K562 (cell line): ENCODE measurements at regions not wholly inside any gene's neighbourhood (a gene's known extent, or its start where the extent isn't known, plus 50 kb on each side); places are given as distances from the start of the nearest gene placed in this dataset.

Experiments
- ATAC-seq: fragments of 200-7000 bp; cut with Tn5 transposase; 3 replicates; pipeline ENCODE4 v1.9.1; 2020; ENCODE audit warnings: moderate library complexity
- BruUV-seq: library from RNA; stranded (reverse); fragments of 400-500 nt; replicated peaks from 2 replicates; lab custom pipeline; 2021; lab: Mats Ljungman, UMichigan
- CTCF ChIA-PET: fragments of 300-600 bp; formaldehyde crosslinking; extraction: SDS; loops from one replicate; lab custom pipeline; 2021; ENCODE audit warnings: low intra/inter-chr PET ratio; lab: Yijun Ruan, JAX
- POLR2A ChIA-PET: fragments of 300-600, 350-650 bp; sonication (Branson Sonifier 250); formaldehyde crosslinking; extraction: SDS; loops from one replicate; lab custom pipeline; 2021; ENCODE audit warnings: antibody characterized with exemption, inconsistent platforms; lab: Yijun Ruan, JAX
- DNase-seq, 4 experiments: peaks; one replicate each; pipeline versions ENCODE4 v3.0.0 to v3.0.0-alpha.2; 2011 to 2018; ENCODE audit warnings: low spot score in 3 of 4, mixed read lengths in 3 of 4; ENCODE audit errors: extremely low read depth in 1 of 4
- FAIRE-seq: peaks from 2 replicates; lab custom pipeline; 2011; peaks lifted over from hg19 to GRCh38; lab: Jason Lieb, UNC
- H2AFZ ChIP-seq: 2 replicates; pipeline ENCODE4 v1.6.0; 2011; ENCODE audit warnings: low read depth, low read length, control low read depth, inconsistent platforms
- H3K27ac ChIP-seq: fragments of 200-600 bp; 3 replicates; pipeline ENCODE4 v1.8.0; 2011; ENCODE audit warnings: low read depth, mild to moderate bottlenecking, control low read depth, inconsistent platforms, low read length, moderate library complexity, mixed read lengths; ENCODE audit errors: extremely low read depth
- H3K27me3 ChIP-seq, 2 experiments: fragments of 300-600 bp in 1 of 2; 2 replicates in 1 of 2; 3 replicates in 1 of 2; pipeline versions ENCODE4 v1.6.0 to v1.8.0; 2011; ENCODE audit warnings: inconsistent platforms in 2 of 2, low read length in 2 of 2, mild to moderate bottlenecking in 1 of 2, mixed read lengths in 1 of 2, moderate library complexity in 1 of 2; ENCODE audit not compliant: control insufficient read depth in 2 of 2, insufficient read depth in 2 of 2
- H3K36me3 ChIP-seq: fragments of 300-600 bp; 3 replicates; pipeline ENCODE4 v1.8.0; 2011; ENCODE audit warnings: mild to moderate bottlenecking, low read length, inconsistent platforms; ENCODE audit not compliant: control insufficient read depth, insufficient read depth
- H3K4me1 ChIP-seq, 2 experiments: fragments of 200-600 bp in 1 of 2; replicated peaks in 1 of 2; 2 replicates in 1 of 2; 3 replicates in 1 of 2; pipeline versions ENCODE4 v1.5.1 to v1.8.0; 2011; ENCODE audit warnings: inconsistent platforms in 2 of 2, low read length in 2 of 2, mild to moderate bottlenecking in 1 of 2, mixed read lengths in 1 of 2, moderate library complexity in 1 of 2; ENCODE audit not compliant: control insufficient read depth in 2 of 2, insufficient read depth in 2 of 2
- H3K4me2 ChIP-seq: 2 replicates; pipeline ENCODE4 v1.6.1; 2011; ENCODE audit warnings: low read length, control low read depth, inconsistent platforms, mixed read lengths; ENCODE audit not compliant: insufficient read depth
- H3K4me3 ChIP-seq: fragments of 200-600 bp; sonication (generic), shearing (Covaris generic); 2 replicates; pipeline ENCODE4 v1.5.1; 2016; ENCODE audit warnings: control low read depth, inconsistent platforms
- H3K79me2 ChIP-seq: fragments of 200-600 bp; 3 replicates; pipeline ENCODE4 v1.8.0; 2011; ENCODE audit warnings: low read length, inconsistent platforms; ENCODE audit not compliant: control insufficient read depth, insufficient read depth
- H3K9ac ChIP-seq, 2 experiments: 2 replicates each; pipeline versions ENCODE4 v1.6.0 to v1.6.1; 2011; ENCODE audit warnings: low read depth in 2 of 2, low read length in 2 of 2, control low read depth in 1 of 2, inconsistent platforms in 1 of 2, mild to moderate bottlenecking in 1 of 2, mixed read lengths in 1 of 2; ENCODE audit not compliant: insufficient read depth in 1 of 2
- H3K9me1 ChIP-seq: one replicate; pipeline ENCODE4 v1.6.0; 2011; ENCODE audit warnings: inconsistent platforms, mild to moderate bottlenecking, low read length, moderate library complexity; ENCODE audit not compliant: control insufficient read depth, insufficient read depth
- H3K9me3 ChIP-seq: replicated peaks from 2 replicates; pipeline ENCODE4 v1.5.1; 2011; ENCODE audit warnings: low read depth, low read length, inconsistent platforms; ENCODE audit not compliant: control insufficient read depth, insufficient read depth
- H4K20me1 ChIP-seq: replicated peaks from 2 replicates; pipeline ENCODE4 v1.6.1; 2011; ENCODE audit warnings: low read length, inconsistent platforms, mixed read lengths; ENCODE audit not compliant: control insufficient read depth, insufficient read depth
- CBX1 ChIP-seq: sonication (generic); IDR thresholded peaks from 2 replicates; pipeline ENCODE4 v1.6.1; 2016; ENCODE audit warnings: antibody characterized with exemption, low read depth, mild to moderate bottlenecking
- CCAR2 ChIP-seq: fragments of 200-400 bp; formaldehyde crosslinking; IDR thresholded peaks from 2 replicates; pipeline ENCODE4 v1.6.1; 2017; ENCODE audit warnings: mild to moderate bottlenecking, low read depth, low read length
- CCNT2 ChIP-seq: IDR thresholded peaks from 2 replicates; pipeline ENCODE4 v1.6.1; 2011; ENCODE audit warnings: borderline replicate concordance, low read depth, mild to moderate bottlenecking, moderate library complexity, mixed read lengths, low read length; ENCODE audit not compliant: insufficient read length; ENCODE audit errors: extremely low read depth
- ESRRB ChIP-seq: fragments of 250-450 bp; sonication (Bioruptor Pico); IDR thresholded peaks from 2 replicates; pipeline ENCODE4 v1.5.0; 2020; ENCODE audit warnings: mild to moderate bottlenecking, moderate library complexity, borderline replicate concordance
- MAFK ChIP-seq: IDR thresholded peaks from 2 replicates; pipeline ENCODE4 v1.6.1; 2011; ENCODE audit warnings: low read length, improper control_type of control experiment
- PRMT5 ChIP-seq: sonication (generic); formaldehyde crosslinking; IDR thresholded peaks from 2 replicates; pipeline ENCODE4 v1.5.0; 2020; ENCODE audit warnings: missing genetic modification reagents
- SIRT6 ChIP-seq: IDR thresholded peaks from one replicate; pipeline ENCODE4 v1.6.1; 2012; ENCODE audit warnings: low read depth, mild to moderate bottlenecking, control low read depth, inconsistent platforms, low read length, moderate library complexity
- SMAD2 ChIP-seq: fragments of 150-350 bp; IDR thresholded peaks from 2 replicates; pipeline ENCODE4 v1.6.1; 2014; ENCODE audit warnings: low read depth, mild to moderate bottlenecking, low read length
- TEAD2 ChIP-seq: fragments of 450-650 bp; IDR thresholded peaks from 2 replicates; pipeline ENCODE4 v1.6.1; 2016; ENCODE audit warnings: missing genetic modification characterization, control low read depth, missing compliant biosample characterization
- ZNF133 ChIP-seq: fragments of 250-450 bp; sonication (Bioruptor Pico); IDR thresholded peaks from 2 replicates; pipeline ENCODE4 v1.4.0; 2020; ENCODE audit warnings: mild to moderate bottlenecking
- WGBS: fragments of 100-300 bp; shearing (Covaris generic); methylation state at CpG from one replicate; pipeline ENCODE4 v1.1.6; 2016; ENCODE audit warnings: low coverage, mixed read lengths; ENCODE audit not compliant: insufficient coverage; ENCODE audit errors: missing lambda C conversion rate; 5-methylcytosine and 5-hydroxymethylcytosine counted together
- in situ Hi-C: fragments of 300-500 bp; cut with MboI; formaldehyde crosslinking; loops from 4 replicates; pipeline ENCODE4 v1.15.0; 2018; ENCODE audit warnings: inconsistent platforms, mixed read lengths
- intact Hi-C: fragments of 100-400 bp; cut with micrococcal nuclease; formaldehyde crosslinking; loops from 2 replicates; pipeline ENCODE4 v1.14.2; 2022
- TF ChIP-seq, protein P1 (sequence below): fragments of 250-450 bp; sonication (Bioruptor Pico); IDR thresholded peaks from 2 replicates; pipeline ENCODE4 v1.6.1; 2021; ENCODE audit warnings: mild to moderate bottlenecking
- TF ChIP-seq, protein P2 (sequence below): fragments of 450-650 bp; IDR thresholded peaks from 2 replicates; pipeline ENCODE4 v1.6.1; 2017; ENCODE audit warnings: mild to moderate bottlenecking, moderate library complexity

DNA sequence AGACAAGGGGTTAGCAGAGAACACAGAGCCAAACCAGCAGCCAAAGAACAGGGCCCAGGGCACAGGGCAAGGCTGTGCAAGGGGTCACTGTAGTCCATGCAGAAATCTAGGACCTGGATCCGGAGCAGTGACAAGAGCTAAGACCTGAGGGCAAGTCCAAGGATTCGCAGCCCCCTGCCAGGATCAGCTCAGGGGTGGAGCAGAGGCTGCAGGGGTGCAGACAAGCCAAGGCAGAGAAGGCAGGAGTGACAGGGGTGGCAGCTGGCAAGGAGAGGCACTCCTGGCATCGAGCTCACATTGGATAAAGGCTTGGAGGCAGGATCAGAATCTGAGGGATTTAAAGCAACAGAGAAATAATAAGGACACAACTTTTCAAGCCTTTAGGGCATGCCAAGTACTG lies 80.7 kb upstream of the NANOS1 start:
- WGBS = 3% methylated on average over 3 of the region's 3 CpGs
- ChIA-PET POLR2A (no interaction called here), CTCF (no interaction called here)
- DNase-seq = no peak
- Histone ChIP-seq H3K9me1 (no peaks in the 10 kb centered on the region), H3K9me3 (peaks cover 4% of the 10 kb centered on the region; the same call in 1 of the 2 replicates), H3K4me1 (no peaks in the 10 kb centered on the region; a peak in 2 of 5 replicates), H3K4me2 (no peak overlapping the region), H2AFZ (no peak overlapping the region), H3K4me3 (no peak overlapping the region), H3K36me3 (no peaks in the 10 kb centered on the region), H3K27me3 (peaks cover 2 to 14% of the 10 kb centered on the region in 2 experiments; a peak in 3 of 5 replicates), H3K79me2 (no peaks in the 10 kb centered on the region), H3K9ac (no peak overlapping the region), H4K20me1 (no peaks in the 10 kb centered on the region; the same call in 1 of the 2 replicates), H3K27ac (no peak overlapping the region)
- in situ Hi-C loops = no loop called here
- no peak for ATAC-seq
- intact Hi-C loops = no loop called here
- no peak for TF ChIP-seq ESRRB
- TF ChIP-seq, protein P1, sequence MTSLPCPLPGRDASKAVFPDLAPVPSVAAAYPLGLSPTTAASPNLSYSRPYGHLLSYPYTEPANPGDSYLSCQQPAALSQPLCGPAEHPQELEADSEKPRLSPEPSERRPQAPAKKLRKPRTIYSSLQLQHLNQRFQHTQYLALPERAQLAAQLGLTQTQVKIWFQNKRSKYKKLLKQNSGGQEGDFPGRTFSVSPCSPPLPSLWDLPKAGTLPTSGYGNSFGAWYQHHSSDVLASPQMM = no peak
- no peak for TF ChIP-seq TEAD2 (tag)
- no peak for TF ChIP-seq PRMT5 (CRISPR knock-in tag)
- TF ChIP-seq CCNT2 = no peak
- no peak for TF ChIP-seq SMAD2
- no peak for TF ChIP-seq ZNF133
- TF ChIP-seq CBX1 = no peak
- no peak for TF ChIP-seq CCAR2
- TF ChIP-seq SIRT6 = no peak
- no peak for TF ChIP-seq MAFK
- TF ChIP-seq, protein P2, sequence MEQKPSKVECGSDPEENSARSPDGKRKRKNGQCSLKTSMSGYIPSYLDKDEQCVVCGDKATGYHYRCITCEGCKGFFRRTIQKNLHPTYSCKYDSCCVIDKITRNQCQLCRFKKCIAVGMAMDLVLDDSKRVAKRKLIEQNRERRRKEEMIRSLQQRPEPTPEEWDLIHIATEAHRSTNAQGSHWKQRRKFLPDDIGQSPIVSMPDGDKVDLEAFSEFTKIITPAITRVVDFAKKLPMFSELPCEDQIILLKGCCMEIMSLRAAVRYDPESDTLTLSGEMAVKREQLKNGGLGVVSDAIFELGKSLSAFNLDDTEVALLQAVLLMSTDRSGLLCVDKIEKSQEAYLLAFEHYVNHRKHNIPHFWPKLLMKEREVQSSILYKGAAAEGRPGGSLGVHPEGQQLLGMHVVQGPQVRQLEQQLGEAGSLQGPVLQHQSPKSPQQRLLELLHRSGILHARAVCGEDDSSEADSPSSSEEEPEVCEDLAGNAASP = no peak
- BruUV-seq = no TSS peak
- FAIRE-seq = no peak
